Left hindlimb (tissue), 1 donor: ENCODE measurements at regions not wholly inside any gene's neighbourhood (a gene's known extent, or its start where the extent isn't known, plus 50 kb on each side); places are given as distances from the start of the nearest gene placed in this dataset.

Source experiments
- DNase-seq: peaks from one replicate; pipeline ENCODE4 v3.0.0-alpha.2; 2018

DNA sequence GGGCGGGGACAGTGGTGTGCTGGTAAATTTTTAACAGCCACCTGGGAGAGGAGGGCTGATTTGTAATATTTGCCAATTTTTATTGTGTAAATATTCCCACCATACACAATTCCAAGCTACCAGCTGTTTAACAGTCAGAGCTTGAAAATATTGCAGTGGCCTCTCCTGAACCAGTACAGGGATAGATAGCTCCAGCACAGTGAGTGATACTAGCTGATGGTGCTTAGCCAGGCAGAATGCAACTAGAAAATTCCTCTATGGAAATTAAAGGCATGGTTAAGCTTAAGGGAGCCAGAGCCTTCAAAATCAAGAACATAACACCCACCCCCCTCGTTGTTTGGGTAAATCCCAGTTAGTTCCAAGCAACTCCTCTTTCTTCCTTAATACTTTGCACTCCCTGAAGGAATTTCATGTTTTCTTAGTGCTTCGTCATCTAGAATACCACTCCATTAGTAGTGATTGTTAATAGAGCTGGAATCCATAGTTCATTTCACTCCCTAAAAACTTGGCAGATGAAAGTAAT is 96.6 kb downstream of the CYB561 start:
- no peak for DNase-seq

DNA sequence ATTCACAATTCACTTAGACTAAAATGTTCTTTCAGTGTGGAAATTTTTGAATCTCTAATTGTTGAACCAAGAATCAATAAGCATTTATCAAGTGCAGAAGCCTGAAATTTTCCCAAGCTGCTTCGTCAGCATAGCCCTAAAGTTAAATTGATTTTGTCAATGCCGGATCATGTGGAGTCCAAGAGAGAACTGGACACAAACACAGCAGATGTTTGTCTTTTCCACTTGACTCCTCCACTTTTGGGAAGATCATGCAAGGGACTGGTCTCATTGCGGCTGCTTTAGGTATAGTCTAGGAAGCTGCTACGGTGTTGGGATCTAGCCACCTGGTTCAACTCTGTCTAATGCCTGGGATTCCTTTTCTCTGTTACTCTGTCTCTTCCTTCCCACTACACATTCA is 95.7 kb downstream of the CYB561 start:
- DNase-seq, result no peak

DNA sequence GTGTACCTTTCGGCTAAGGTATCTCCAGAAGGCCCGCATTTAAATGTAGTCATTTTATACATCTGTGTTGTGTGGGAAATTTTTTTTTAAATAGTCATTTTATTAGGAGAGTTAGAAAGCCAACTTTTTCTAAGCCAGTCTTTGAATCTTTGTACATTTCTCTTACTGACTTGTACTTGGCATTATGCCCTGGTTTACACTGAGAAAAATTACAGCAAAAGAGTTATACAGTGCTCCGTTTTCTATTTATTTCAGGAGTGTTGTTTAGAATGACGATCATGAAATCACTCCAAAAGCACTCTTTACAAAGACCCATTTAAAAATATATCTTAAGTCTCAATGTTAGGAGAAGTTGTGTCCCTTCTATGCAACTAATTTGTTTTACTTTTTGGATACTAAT is 91.8 kb downstream of the CYB561 start:
- no peak for DNase-seq

DNA sequence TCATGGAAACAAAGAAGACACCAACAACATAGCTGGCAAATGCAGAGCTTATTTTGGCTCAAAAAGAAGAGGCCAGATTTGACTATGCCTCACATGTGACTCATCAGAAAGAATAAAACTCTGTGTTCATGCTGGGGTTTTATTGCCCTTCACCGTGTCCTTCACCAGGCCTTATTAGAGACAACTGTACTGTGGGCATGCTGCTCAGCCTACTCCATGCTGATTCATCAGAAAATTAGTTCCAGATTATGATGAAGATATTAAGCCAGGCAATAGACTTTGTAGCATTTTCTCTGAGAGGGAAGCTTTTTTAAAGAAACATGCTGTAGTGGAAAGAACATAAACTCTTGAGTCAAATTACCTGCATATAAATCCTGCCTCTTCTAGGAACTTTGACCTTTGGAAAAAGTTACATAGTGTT is 89.8 kb downstream of the CYB561 start:
- no peak for DNase-seq

DNA sequence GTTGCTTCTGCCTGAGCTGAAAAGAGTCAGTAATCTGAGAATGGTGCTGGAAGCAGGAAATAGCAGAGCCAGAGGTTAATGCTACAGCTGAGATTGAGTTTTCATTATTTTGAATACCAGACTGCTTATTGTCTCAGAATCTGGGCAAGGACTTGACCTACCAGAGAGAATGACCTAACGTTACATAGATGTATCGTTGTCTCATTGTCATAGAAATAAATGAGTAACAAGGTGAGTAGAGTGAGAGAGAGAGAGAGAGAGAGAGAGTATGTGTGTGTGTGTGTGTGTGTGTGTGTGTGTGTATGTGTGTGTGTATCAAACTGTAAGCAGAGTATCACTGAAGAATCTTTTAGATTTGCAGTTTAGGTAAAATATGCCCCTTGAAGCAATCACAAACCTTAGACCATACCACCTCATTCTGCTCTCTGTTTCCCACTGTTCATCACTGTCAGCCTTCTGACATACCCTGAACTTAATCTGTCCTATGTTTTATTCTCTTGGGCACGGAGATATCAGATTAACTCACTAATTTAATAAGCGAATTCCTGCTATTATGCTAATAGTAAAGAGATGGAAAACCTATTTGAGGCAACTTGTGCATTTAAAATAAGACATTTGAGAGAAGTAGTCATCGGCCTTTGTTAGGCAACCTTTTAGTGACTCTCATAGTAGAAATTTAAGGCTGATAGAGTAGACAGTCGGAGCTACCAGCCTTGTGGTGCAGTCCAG is 87.8 kb downstream of the CYB561 start:
- no peak for DNase-seq

DNA sequence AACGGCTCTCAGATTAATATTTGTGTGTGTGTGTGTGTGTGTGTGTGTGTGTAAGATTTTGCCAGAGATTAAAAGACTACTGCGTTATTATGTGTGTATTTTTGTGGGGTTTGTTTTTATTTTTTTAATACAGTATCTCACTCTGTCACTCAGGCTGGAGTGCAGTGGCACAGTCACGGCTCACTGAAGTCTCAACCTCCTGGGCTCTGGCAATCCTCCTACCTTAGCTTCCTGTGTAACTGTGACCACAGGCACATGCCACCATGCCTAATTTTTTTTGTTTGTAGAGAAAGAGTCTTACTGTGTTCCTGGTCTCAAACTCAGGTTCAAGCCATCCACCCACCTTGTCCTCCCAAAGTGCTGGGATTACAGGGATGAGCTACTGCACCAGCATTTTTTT is 87.2 kb downstream of the CYB561 start:
- DNase-seq, result no peak

DNA sequence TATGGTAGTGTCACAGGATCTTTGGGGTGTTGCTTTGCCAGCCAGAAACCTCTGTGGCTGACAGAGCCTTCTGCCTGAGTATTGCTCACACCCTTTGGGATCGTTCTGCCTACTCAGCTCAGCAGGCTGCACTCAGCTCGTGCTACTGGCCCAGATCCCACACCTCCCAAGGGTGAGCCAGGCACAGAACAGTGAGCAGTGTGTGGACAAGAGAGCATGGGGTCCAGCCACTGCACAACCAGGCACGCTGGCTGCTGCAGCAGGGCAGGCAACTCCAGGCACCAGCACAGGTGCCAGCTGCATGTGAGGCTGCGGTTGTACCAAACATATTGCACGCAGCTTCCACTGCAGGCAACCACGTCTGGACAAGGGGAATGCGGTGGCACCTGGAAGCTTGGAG is 84.9 kb downstream of the CYB561 start:
- no peak for DNase-seq

DNA sequence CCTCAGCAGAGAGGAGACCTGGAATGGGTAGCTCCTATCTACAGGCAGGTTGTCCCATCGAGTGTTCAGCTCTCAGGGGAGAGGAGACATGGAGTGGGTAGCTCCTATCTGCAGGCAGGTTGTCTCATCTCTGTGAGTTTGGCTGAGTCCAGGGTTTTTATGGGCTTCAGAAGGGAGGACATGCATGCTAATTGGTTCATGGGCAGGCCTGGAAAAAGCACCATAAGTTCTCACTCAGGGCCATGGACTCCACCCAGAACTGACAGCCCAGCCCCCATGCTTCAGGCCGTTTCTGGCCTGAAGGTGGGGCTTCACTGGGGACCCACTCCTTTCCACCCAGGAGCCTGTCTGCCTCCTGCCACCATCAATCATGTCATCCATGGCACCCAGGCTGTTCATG is 84.0 kb downstream of the CYB561 start:
- DNase-seq, result no peak

DNA sequence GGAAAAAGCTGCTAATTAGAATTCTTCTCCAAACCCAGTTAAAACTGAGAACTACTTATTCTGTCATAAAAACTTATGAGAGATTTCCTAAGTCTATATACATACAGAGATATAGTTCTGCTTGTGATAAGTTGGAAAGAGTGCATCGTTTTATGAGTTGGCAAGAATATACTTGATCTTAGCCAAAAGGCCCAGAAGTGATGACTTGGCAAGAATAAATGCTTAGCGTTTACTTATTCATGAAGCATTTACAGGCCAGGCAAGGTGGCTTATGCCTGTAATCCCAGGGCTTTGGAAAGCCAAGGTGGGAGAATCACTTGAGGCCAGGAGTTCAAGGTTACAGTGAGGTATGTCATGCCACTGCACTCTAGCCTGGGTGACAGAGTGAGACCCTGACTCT is 81.7 kb downstream of the CYB561 start:
- DNase-seq, result no peak

DNA sequence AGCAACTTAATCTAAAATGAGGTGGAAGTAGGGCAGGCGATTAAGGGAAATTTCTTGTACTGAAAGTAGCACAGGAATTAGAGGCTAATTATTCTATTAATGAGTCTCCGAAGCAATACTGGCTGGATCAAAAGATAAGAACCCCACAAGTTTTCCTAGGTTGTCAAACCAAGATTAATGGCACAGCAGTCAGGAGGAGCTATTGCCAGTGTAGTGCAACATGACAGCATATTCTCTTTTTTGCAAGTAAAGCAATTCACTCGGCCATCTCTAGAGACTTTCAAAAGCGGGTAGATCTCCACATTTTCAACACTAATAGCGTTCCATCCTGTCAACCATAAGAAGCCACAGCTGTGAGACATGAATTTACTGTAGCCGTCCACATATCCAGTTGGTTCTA is 81.2 kb downstream of the CYB561 start:
- no peak for DNase-seq

DNA sequence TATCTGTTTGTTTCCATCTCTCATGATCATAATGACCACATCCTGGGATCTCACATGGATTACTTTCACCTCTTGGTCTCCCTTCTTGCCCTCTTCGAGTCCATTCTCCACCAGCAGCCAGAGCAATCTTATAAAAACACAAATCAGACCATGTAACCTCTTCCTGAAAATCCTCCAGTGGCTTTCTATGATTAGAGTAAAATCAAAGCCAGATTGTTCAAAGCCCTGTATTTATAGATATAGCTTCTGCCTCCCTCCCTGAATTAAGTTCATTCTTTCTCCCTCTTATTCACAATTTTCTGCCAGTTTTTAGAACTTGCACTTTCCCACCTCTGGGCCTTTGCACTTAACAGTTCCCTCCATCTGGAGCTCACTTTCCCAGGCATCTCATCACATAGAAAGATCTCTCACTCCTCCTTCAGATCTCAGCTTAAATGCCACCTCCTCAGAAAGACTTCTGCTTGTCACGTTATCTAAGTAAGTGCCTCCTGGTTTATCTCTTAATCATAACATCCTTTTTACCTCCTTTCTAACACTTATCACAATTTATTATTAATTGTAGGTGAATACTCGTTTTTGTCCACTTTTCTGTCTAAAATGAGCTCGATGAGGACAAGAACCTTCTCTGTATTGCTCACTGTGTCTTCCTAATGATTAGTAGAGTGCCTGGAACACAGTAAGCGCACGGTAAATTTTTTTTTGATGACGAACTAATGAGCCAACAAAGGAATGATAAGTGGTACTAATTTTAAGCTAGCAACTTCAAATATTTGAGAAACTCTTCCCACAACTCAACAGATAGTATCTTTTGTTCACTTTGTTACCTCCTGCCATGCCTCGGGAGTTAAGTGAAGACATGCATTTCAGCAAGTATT is 80.5 kb downstream of the CYB561 start:
- no peak for DNase-seq

DNA sequence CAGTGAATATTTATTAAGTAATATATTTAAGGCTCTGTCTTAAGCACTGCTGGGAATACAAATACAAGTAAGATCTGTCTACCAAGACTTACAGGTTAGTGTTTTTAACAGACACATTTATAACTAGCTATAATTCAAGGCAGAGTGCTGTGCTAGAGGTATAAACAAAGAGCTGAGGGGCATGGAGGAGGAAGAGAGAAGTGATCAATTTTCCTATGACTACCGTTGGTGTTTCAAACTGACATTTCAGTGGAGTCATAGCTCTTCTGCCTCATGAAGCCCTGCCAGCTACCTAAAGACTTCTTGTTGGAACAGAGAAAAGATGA is 79.9 kb downstream of the CYB561 start:
- DNase-seq, result no peak

DNA sequence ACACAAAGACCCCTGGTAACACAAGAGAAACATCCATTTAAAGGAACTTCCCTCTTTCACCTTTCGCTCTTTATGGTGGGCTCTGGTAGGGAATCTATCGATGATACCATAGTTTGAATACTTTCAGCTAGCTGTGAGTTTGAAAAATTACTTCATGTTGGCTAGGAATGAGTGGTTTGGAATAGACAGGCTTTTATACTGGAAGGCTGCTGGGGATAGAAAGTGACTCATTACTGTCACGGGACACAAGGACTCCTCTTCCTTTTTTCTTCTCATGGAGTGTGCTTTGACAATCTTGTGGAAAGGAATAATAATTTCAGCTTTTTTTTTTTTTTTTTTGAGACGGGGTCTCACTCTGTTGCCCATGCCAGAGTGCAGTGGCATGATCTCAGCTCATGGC is 76.9 kb downstream of the CYB561 start:
- DNase-seq, result no peak

DNA sequence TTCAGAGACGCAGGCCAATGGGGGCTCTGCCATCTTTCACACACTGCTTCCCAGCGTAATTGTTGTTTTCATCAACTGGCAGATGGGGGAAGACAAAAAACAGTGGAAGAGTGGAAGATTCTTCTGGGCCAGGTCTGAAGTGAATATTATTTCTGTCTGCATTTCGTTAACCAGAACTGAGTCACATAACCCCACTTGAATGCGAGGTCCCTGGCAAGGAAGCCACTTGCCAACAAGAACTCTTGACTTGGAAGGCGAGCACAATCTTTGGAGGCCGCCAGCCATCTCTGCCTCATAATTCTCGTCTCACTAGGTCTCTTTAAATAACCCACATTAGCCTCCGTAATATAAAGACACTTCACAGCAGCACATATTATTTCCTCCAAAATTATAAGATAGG is 75.4 kb downstream of the CYB561 start:
- DNase-seq, result no peak

DNA sequence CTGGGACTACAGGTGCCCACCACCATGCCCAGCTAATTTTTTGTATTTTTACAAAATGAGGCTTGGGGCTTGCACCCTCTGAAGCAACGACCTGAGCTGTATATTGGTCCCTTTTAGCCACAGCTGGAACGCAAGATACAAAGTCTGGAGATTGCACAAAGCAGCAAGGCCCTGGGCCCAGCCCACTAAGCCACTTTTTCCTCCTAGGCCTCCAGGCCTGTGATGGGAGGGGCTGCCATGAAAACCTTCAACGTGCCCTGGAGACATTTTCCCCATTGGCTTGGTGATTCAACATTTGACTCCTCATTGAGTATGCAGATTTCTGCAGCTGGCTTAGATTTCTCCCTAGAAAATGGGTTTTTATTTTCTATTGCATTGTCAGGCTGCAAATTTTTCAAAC is 69.2 kb downstream of the CYB561 start:
- no peak for DNase-seq

DNA sequence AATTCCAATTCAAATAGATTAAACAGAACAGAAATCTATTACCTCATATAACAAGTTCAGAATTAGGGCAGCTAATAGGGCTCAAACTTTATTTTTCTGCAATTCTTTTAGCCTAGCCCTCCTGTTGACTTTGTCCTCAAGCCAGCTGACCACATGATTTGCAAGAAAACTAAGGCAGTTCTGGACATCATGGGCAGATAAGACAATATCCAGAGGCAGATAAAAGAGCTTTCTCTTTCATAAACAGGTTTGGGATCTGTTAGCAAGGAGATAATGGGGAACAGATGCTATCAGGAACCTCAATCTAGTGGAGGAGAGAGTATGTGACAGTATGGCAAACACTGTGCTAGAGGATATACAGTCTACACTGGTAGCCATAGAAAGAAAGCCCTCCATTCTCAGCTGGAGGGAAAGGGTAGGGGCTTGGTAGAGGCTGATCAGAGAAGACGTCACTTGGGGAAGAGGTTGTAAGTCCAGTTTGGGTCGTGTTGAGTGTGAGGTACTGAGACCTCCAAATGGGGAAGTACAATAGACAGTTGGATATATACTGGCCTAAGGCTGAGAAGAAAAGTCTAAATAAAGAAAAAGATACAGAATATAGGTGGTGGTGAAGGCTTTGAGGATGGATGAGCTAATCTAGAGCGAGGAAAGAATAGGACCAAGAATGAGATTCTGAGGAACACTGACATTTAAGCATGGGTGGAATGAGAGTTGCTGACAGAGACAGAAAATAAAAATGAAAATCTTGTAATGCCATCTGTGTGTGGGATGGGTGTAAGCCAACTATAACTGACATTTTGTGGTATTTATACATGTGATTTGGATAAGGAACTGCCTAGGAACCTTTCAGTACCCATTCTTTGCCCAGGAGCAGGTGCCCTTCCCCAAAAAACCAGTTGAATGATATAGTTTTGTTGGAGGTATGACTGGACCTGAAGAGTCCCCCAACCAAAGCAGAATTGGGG is 67.4 kb downstream of the CYB561 start:
- DNase-seq, result no peak

DNA sequence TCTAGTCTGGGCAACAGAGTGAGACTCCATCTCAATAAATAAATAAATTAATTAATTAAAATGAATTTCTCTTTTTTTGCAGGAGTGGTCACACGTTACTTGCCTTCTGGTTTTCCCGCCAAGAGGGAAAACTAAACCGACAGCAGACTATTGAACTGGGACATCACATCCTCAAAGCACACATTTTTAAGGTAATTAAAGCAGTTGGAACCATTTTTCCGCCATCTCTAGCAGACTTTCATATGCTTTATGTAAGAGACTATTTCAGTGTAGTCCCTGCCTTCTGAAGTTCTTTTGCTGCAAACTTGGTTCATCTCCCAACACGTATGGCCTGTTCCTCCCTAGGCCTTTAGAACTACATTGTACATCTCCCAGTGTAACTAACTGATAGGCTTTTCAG is 66.5 kb downstream of the CYB561 start:
- no peak for DNase-seq

DNA sequence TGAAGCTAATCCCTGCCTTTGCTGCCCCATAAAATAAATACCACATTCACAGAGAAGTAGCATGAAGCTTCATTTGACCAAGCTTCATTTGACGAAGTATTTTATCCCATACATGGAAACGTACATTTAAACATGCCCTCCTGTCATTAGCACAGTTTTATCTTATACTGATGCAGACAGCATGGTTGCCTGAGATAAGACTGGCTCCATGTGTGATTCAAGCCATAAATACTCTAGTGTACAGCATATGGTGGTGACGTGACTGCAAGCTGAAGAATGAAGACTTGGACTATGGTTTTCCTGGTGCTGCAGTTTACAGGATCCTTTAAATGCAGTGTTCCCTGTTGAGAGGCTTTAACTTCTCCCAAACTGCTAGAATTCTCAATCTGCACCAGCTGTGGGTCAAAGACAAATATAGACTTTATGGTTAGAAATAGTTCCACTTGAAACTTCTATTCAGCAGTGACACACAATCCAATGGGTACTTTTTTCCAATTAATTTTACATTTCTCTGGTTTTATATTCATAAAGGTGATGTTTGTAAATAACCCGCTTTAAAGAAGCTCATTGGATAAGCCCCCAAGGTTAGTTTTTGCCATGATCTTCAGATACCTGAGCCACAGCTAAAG is 64.9 kb downstream of the CYB561 start:
- no peak for DNase-seq

DNA sequence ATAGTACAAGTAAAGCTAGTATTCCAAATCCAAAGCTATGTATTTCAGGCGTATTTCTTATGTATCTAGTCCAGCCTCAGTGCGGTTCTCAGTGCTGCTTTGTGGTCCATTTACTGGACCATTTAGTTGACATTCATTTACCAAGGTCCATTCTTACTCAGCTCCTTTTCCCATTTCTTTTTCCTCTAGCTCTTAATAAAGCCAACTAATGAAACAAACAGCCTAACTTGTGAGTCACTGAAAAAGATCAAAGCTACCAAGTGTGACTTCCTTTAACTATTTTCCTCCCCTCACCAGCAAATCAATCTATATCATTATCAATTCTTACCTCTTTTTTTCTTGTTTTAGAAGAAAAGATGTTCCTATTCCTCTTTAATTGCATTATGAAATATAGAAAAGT is 64.0 kb downstream of the CYB561 start:
- no peak for DNase-seq
